ENCODE measurements at regions not wholly inside any gene's neighbourhood (a gene's known extent, or its start where the extent isn't known, plus 50 kb on each side); places are given as distances from the start of the nearest gene placed in this dataset.

- no peak for DNase-seq
These were observed 122.7 kb upstream of the TMEM72 start for GRCh38 chr10:44788147-44789129.

- no peak for DNase-seq
These were observed 118.9 kb upstream of the TMEM72 start for GRCh38 chr10:44792119-44792775.

GRCh38 chr10:44799966-44800365 is 111.2 kb upstream of the TMEM72 start:
- no peak for DNase-seq

GRCh38 chr10:44801383-44802327 is 109.5 kb upstream of the TMEM72 start:
- DNase-seq = no peak

GRCh38 chr10:44803862-44804261 is 107.3 kb upstream of the TMEM72 start:
- no peak for DNase-seq

GRCh38 chr10:44804661-44805060 is 106.5 kb upstream of the TMEM72 start:
- DNase-seq = no peak

GRCh38 chr10:44805466-44806210 is 105.5 kb upstream of the TMEM72 start:
- DNase-seq = no peak

- no peak for DNase-seq
These were observed 104.2 kb upstream of the TMEM72 start for GRCh38 chr10:44806950-44807349.

GRCh38 chr10:44807451-44807850 is 103.7 kb upstream of the TMEM72 start:
- no peak for DNase-seq

GRCh38 chr10:44809647-44810046 is 101.5 kb upstream of the TMEM72 start:
- DNase-seq = no peak

GRCh38 chr10:44811072-44811471 is 100.1 kb upstream of the TMEM72 start:
- DNase-seq = no peak

GRCh38 chr10:44813201-44813600 is 97.9 kb upstream of the TMEM72 start:
- no peak for DNase-seq

- DNase-seq = no peak
These were observed 96.2 kb upstream of the TMEM72 start for GRCh38 chr10:44814929-44815328.

- no peak for DNase-seq
These were observed 93.0 kb upstream of the TMEM72 start for GRCh38 chr10:44818041-44818649.

- DNase-seq = no peak
These were observed 92.4 kb upstream of the TMEM72 start for GRCh38 chr10:44818701-44819127.

- DNase-seq = no peak
These were observed 91.0 kb upstream of the TMEM72 start for GRCh38 chr10:44820094-44820493.

- no peak for DNase-seq
These were observed 89.8 kb upstream of the TMEM72 start for GRCh38 chr10:44821290-44821689.

GRCh38 chr10:44822349-44822748 is 88.8 kb upstream of the TMEM72 start:
- DNase-seq = no peak

GRCh38 chr10:44822966-44823365 is 88.2 kb upstream of the TMEM72 start:
- no peak for DNase-seq

- DNase-seq = no peak
These were observed 86.5 kb upstream of the TMEM72 start for GRCh38 chr10:44824607-44825006.

GRCh38 chr10:44827431-44828006 is 83.6 kb upstream of the TMEM72 start:
- no peak for DNase-seq

All from CD4-positive, alpha-beta T cell treated with Interleukin-12 subunit alpha and Interleukin-12 subunit beta, for 1 hour (primary cell).